Right lobe of liver (tissue), 4 donors: ENCODE measurements at regions not wholly inside any gene's neighbourhood (a gene's known extent, or its start where the extent isn't known, plus 50 kb on each side); places are given as distances from the start of the nearest gene placed in this dataset.

Experiments used
- POLR2A ChIP-seq: fragments of 450-650 bp; IDR thresholded peaks from one replicate; pipeline ENCODE4 v1.6.1; 2017; ENCODE audit warnings: antibody characterized with exemption, mild to moderate bottlenecking
- TF ChIP-seq, protein P1 (sequence below), 4 donors: fragments of 200-600 bp in 3 of 4; fragments of 450-650 bp in 1 of 4; IDR thresholded peaks; one replicate each; pipeline versions ENCODE4 v1.5.1 to v1.8.0; 2016 to 2022; ENCODE audit warnings: antibody characterized with exemption in 4 of 4, mild to moderate bottlenecking in 2 of 4
- donor health status: DM: no; HTN: no; CAD: no.
- donor health status: DM: no; HTN: no; CAD: no.
- donor health status: DM: no; HTN: yes; CAD: no.

DNA sequence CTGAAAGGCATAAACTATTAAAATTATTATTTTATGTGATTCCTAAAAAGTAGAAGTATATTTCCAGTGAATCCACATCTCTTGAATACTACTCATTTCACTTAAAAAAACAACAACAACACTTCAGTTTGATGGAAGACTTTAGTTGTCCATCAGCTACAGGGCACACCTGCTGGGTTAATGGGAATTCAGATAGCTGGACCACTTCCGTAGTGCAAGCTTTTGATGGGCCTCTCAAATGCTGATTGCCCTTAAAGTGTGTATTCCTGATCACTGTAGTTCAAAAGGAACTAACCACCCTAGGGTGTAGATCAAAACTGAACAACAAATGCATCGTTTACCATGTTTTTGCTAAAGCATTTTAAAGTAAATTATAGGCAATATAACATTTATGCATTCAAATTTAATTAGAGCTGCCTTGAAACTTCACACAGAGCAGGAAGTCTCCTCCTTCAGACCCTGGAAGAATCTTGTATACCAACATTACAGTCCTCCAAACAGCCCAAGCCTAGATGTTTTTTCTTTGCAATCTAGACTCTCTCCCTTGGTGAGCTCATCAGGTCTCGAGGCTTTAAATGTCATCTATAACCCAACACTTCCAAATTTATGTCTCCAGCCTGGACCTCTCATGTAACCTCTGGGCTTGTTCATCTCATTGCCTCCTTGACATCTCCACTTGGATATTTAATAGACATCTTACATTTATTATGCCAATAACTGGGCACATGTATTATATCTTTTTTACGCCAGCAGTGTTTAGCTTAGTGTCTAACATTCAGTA, 510.1 kb upstream of the SLC39A10 start:
- TF ChIP-seq, protein P1, sequence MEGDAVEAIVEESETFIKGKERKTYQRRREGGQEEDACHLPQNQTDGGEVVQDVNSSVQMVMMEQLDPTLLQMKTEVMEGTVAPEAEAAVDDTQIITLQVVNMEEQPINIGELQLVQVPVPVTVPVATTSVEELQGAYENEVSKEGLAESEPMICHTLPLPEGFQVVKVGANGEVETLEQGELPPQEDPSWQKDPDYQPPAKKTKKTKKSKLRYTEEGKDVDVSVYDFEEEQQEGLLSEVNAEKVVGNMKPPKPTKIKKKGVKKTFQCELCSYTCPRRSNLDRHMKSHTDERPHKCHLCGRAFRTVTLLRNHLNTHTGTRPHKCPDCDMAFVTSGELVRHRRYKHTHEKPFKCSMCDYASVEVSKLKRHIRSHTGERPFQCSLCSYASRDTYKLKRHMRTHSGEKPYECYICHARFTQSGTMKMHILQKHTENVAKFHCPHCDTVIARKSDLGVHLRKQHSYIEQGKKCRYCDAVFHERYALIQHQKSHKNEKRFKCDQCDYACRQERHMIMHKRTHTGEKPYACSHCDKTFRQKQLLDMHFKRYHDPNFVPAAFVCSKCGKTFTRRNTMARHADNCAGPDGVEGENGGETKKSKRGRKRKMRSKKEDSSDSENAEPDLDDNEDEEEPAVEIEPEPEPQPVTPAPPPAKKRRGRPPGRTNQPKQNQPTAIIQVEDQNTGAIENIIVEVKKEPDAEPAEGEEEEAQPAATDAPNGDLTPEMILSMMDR (IDR thresholded peaks at IDR 0.05), result no peak
- no peak for TF ChIP-seq POLR2A
